BLaER1 treated with 17β-estradiol and CSF1 and Interleukin-3, amounts not matched to agents 10 nM and 100 nM (cell line): ENCODE measurements at regions not wholly inside any gene's neighbourhood (a gene's known extent, or its start where the extent isn't known, plus 50 kb on each side); places are given as distances from the start of the nearest gene placed in this dataset.

Experiments used
- H3K27ac ChIP-seq, 11 experiments: shearing (Covaris generic); formaldehyde crosslinking; 2 replicates each; pipeline ENCODE4 v1.8.1; 2022
- H3K27me3 ChIP-seq, 11 experiments: shearing (Covaris generic); formaldehyde crosslinking; 2 replicates each; pipeline ENCODE4 v1.8.1; 2022
- H3K36me3 ChIP-seq, 11 experiments: shearing (Covaris generic); formaldehyde crosslinking; 2 replicates each; pipeline ENCODE4 v1.8.1; 2022
- H3K4me1 ChIP-seq, 10 experiments: shearing (Covaris generic); formaldehyde crosslinking; 2 replicates each; pipeline ENCODE4 v1.8.1; 2022
- H3K4me2 ChIP-seq, 11 experiments: shearing (Covaris generic); formaldehyde crosslinking; 2 replicates each; pipeline ENCODE4 v1.8.1; 2022
- H3K4me3 ChIP-seq, 10 experiments: shearing (Covaris generic); formaldehyde crosslinking; 2 replicates each; pipeline ENCODE4 v1.8.1; 2022
- H3K9ac ChIP-seq, 11 experiments: shearing (Covaris generic); formaldehyde crosslinking; 2 replicates each; pipeline ENCODE4 v1.8.1; 2022
- H3K9me3 ChIP-seq, 11 experiments: shearing (Covaris generic); formaldehyde crosslinking; replicated peaks in 1 of 11; 2 replicates each; pipeline ENCODE4 v1.8.1; 2022
- H4K20me1 ChIP-seq, 11 experiments: shearing (Covaris generic); formaldehyde crosslinking; 2 replicates each; pipeline ENCODE4 v1.8.1; 2022
- Cebpa-rat ChIP-seq, 11 experiments: shearing (Covaris generic); IDR thresholded peaks; 2 replicates each; pipeline ENCODE4 v1.8.1; 2022

DNA sequence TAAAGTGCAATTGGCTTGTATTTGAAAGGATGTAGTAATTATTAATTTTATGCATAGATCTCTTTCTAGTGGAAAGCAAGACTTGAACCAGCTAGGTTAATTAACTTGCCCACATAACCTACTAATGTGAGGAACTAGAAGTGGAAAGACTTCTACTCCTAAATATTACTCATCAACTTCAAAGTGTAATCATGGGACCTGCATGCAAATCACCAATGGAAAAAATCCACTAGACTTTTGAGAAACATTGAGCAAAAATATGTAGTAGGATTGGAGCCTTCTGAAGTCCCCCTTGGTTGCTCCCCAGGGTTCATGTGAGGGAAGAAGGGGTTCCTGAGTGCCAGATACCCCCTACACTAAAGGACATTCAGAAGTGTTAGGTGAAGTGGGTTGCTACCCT, 240.2 kb downstream of the PTEN start:
- Histone ChIP-seq H3K9me3 (no peaks in the 10 kb centered on the region), H3K36me3 (no peaks in the 10 kb centered on the region), H3K27me3 (no peaks in the 10 kb centered on the region), H3K4me3 (no peak overlapping the region), H3K9ac (no peak overlapping the region), H3K4me2 (peak overlapping the region in 1 of 11 experiments; percentile 50; a peak in 2 of 22 replicates), H3K27ac (no peak overlapping the region), H4K20me1 (no peaks in the 10 kb centered on the region), H3K4me1 (peaks cover 19 to 53% (median 28%) of the 10 kb centered on the region in 10 experiments)
- no peak for TF ChIP-seq Cebpa-rat (IDR thresholded peaks at IDR 0.05)

- no peaks in the 10 kb centered on the region for H3K36me3 ChIP-seq
- H3K9ac ChIP-seq: no peak overlapping the region
- H3K27ac ChIP-seq: no peak overlapping the region
- H4K20me1 ChIP-seq: no peaks in the 10 kb centered on the region
- no peak overlapping the region for H3K4me2 ChIP-seq
- H3K4me1 ChIP-seq: peaks cover 24 to 58% (median 33%) of the 10 kb centered on the region in 10 experiments
- no peaks in the 10 kb centered on the region for H3K27me3 ChIP-seq
- no peaks in the 10 kb centered on the region for H3K9me3 ChIP-seq
- TF ChIP-seq Cebpa-rat (IDR thresholded peaks at IDR 0.05): no peak
- H3K4me3 ChIP-seq: no peak overlapping the region
Observed at GRCh38 chr10:88104223-88104622, 240.8 kb downstream of the PTEN start.

- H3K4me1 ChIP-seq: peaks cover 35 to 59% (median 42%) of the 10 kb centered on the region in 10 experiments
- no peaks in the 10 kb centered on the region for H3K36me3 ChIP-seq
- no peaks in the 10 kb centered on the region for H3K27me3 ChIP-seq
- no peak for TF ChIP-seq Cebpa-rat (IDR thresholded peaks at IDR 0.05)
- H3K4me3 ChIP-seq: no peak overlapping the region
- H4K20me1 ChIP-seq: no peaks in the 10 kb centered on the region
- peaks cover 0 to 10% (median 0%) of the 10 kb centered on the region in 11 experiments; a peak in 7 of 22 replicates for H3K9me3 ChIP-seq
- H3K4me2 ChIP-seq: peak overlapping the region; percentile 18 to 84 (median 68); a peak in 18 of 22 replicates
- peak overlapping the region in 9 of 11 experiments; percentile 20 to 71 (median 67); a peak in 12 of 22 replicates for H3K27ac ChIP-seq
- H3K9ac ChIP-seq: peak overlapping the region in 3 of 11 experiments; percentile 0 to 44 (median 16); a peak in 3 of 22 replicates
Observed at GRCh38 chr10:88106366-88106765, 242.9 kb downstream of the PTEN start.

DNA sequence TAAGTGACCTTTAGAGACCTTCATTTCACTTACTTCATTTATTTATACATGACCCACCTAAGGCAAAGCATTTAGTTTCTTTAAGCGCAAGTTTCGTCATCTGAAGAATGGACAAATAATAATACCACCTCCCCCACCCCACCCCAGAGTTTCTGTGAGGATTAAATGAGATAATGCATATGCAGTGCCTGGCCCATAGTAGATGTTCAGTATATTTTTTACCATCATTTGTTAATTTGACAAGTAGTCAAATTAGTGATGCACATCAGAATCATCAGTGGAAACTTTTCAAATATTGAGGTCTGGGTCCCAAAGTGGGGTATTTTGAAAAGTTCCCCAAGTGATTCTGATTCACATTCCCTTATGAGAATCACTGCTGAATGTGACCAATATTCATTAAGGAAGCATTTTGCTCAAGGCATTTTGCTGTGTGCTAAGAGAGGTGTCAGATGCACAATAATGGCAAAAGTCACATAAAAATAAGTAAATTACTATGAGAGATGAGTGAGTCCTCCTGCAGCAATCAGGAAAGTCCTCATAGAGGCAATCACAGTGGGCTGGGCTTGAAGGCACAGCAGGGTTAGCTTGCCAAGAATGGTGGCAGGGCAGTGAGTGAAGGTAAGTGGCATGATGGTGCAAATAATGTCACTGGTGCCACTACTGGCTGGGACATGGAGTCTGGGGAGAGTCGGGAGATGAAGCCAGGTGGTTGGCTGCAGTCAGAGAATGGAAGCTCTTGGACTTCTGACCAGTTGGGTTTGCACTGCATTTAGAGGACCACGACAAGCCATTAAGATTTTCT, 244.1 kb downstream of the PTEN start:
- Histone ChIP-seq H3K4me2 (peak overlapping the region; percentile 52 to 84 (median 72)), H3K4me3 (no peak overlapping the region), H3K27me3 (no peaks in the 10 kb centered on the region), H4K20me1 (no peaks in the 10 kb centered on the region), H3K9ac (peak overlapping the region in 1 of 11 experiments; percentile 4; a peak in 1 of 22 replicates), H3K27ac (peak overlapping the region in 10 of 11 experiments; percentile 31 to 68 (median 54); a peak in 18 of 22 replicates), H3K9me3 (peaks cover 0 to 10% (median 0%) of the 10 kb centered on the region in 11 experiments; a peak in 8 of 22 replicates), H3K36me3 (no peaks in the 10 kb centered on the region), H3K4me1 (peaks cover 44 to 59% (median 47%) of the 10 kb centered on the region in 10 experiments)
- TF ChIP-seq Cebpa-rat (IDR thresholded peaks at IDR 0.05): no peak

- Histone ChIP-seq H3K9ac (peak overlapping the region in 2 of 11 experiments; percentile 2 to 4; a peak in 3 of 22 replicates), H3K9me3 (peaks cover 0 to 10% (median 0%) of the 10 kb centered on the region in 11 experiments; a peak in 8 of 22 replicates)
Observed at GRCh38 chr10:88108115-88108610, 244.7 kb downstream of the PTEN start.

GRCh38 chr10:88110355-88110754, 246.9 kb downstream of the PTEN start:
- Histone ChIP-seq H3K4me2 (peak overlapping the region in 10 of 11 experiments; percentile 1 to 41 (median 16); a peak in 12 of 22 replicates), H4K20me1 (no peaks in the 10 kb centered on the region), H3K9ac (no peak overlapping the region)

More at GRCh38 chr10:88108115-88108610, 244.7 kb downstream of the PTEN start:
- TF ChIP-seq Cebpa-rat (IDR thresholded peaks at IDR 0.05): no peak
- H3K36me3 ChIP-seq: no peaks in the 10 kb centered on the region
- no peaks in the 10 kb centered on the region for H4K20me1 ChIP-seq
- H3K4me2 ChIP-seq: peak overlapping the region; percentile 52 to 84 (median 72)
- H3K4me1 ChIP-seq: peaks cover 51 to 66% (median 54%) of the 10 kb centered on the region in 10 experiments
- peak overlapping the region; percentile 1 to 68 (median 59); a peak in 18 of 22 replicates for H3K27ac ChIP-seq
- no peak overlapping the region for H3K4me3 ChIP-seq
- no peaks in the 10 kb centered on the region for H3K27me3 ChIP-seq

GRCh38 chr10:88110822-88111221, 247.4 kb downstream of the PTEN start:
- Histone ChIP-seq H3K36me3 (no peaks in the 10 kb centered on the region), H3K4me2 (peak overlapping the region in 10 of 11 experiments; percentile 1 to 41 (median 16); a peak in 13 of 22 replicates), H3K9ac (no peak overlapping the region), H3K4me1 (peaks cover 78 to 89% (median 79%) of the 10 kb centered on the region in 10 experiments), H3K4me3 (no peak overlapping the region; a peak in 1 of 20 replicates), H4K20me1 (no peaks in the 10 kb centered on the region), H3K27me3 (no peaks in the 10 kb centered on the region), H3K27ac (peak overlapping the region in 8 of 11 experiments; percentile 1 to 56 (median 18); a peak in 9 of 22 replicates), H3K9me3 (peaks cover 0 to 10% (median 0%) of the 10 kb centered on the region in 11 experiments; a peak in 8 of 22 replicates)
- no peak for TF ChIP-seq Cebpa-rat (IDR thresholded peaks at IDR 0.05)

More at GRCh38 chr10:88110355-88110754, 246.9 kb downstream of the PTEN start:
- Histone ChIP-seq H3K36me3 (no peaks in the 10 kb centered on the region), H3K4me1 (peaks cover 73 to 86% (median 76%) of the 10 kb centered on the region in 10 experiments), H3K4me3 (no peak overlapping the region; a peak in 1 of 20 replicates), H3K9me3 (peaks cover 0 to 10% (median 0%) of the 10 kb centered on the region in 11 experiments; a peak in 8 of 22 replicates), H3K27me3 (no peaks in the 10 kb centered on the region), H3K27ac (peak overlapping the region in 8 of 11 experiments; percentile 1 to 56 (median 18); a peak in 9 of 22 replicates)
- TF ChIP-seq Cebpa-rat (IDR thresholded peaks at IDR 0.05): no peak

DNA sequence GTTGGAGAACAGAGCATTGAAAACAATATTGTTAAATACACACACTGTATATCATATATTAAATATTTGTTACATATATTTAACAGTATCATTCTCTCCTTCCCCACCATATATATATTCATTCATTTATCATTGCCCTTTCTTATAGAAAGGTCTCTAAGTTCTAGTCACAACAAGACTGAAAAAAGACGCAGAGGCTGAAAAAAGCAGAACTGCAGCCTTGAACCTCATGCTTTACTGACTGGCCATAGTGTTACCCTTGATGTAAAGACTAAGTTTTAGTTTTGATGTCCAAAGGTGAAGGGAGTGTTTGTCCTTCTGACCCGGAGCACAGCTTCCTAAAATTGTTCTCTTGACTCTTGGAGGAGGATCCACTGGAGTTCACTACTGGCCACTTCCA, 247.9 kb downstream of the PTEN start:
- TF ChIP-seq Cebpa-rat (IDR thresholded peaks at IDR 0.05): no peak
- Histone ChIP-seq H3K4me3 (no peak overlapping the region), H3K27me3 (no peaks in the 10 kb centered on the region), H3K9me3 (peaks cover 0 to 10% (median 0%) of the 10 kb centered on the region in 11 experiments; a peak in 8 of 22 replicates), H3K4me1 (peaks cover 78 to 89% (median 81%) of the 10 kb centered on the region in 10 experiments), H3K9ac (no peak overlapping the region), H4K20me1 (no peaks in the 10 kb centered on the region), H3K4me2 (peak overlapping the region in 1 of 11 experiments; percentile 78; a peak in 1 of 22 replicates), H3K27ac (peak overlapping the region in 5 of 11 experiments; percentile 6 to 96 (median 88); a peak in 4 of 22 replicates), H3K36me3 (no peaks in the 10 kb centered on the region)
